K562 (cell line): ENCODE measurements at regions not wholly inside any gene's neighbourhood (a gene's known extent, or its start where the extent isn't known, plus 50 kb on each side); places are given as distances from the start of the nearest gene placed in this dataset.

Source experiments
- CBX1 ChIP-seq: sonication (generic); IDR thresholded peaks from 2 replicates; pipeline ENCODE4 v1.6.1; 2016; ENCODE audit warnings: antibody characterized with exemption, low read depth, mild to moderate bottlenecking
- CCAR2 ChIP-seq: fragments of 200-400 bp; formaldehyde crosslinking; IDR thresholded peaks from 2 replicates; pipeline ENCODE4 v1.6.1; 2017; ENCODE audit warnings: mild to moderate bottlenecking, low read depth, low read length
- DACH1 ChIP-seq: fragments of 450-650 bp; IDR thresholded peaks from 2 replicates; pipeline ENCODE4 v1.6.1; 2018; ENCODE audit not compliant: partially characterized antibody
- DIDO1 ChIP-seq: fragments of 450-650 bp; IDR thresholded peaks from 2 replicates; pipeline ENCODE4 v1.6.1; 2016; ENCODE audit warnings: low read depth, missing biosample characterization, missing genetic modification characterization
- E2F4 ChIP-seq: sonication (generic); formaldehyde crosslinking; IDR thresholded peaks from 2 replicates; pipeline ENCODE4 v1.8.0; 2022; ENCODE audit warnings: mild to moderate bottlenecking, low read depth, missing genetic modification reagents
- ELF2 ChIP-seq: fragments of 250-450 bp; sonication (Bioruptor Pico); IDR thresholded peaks from 2 replicates; pipeline ENCODE4 v1.5.0; 2021; ENCODE audit warnings: mild to moderate bottlenecking
- EP300 ChIP-seq: IDR thresholded peaks from 2 replicates; pipeline ENCODE4 v1.6.1; 2012; ENCODE audit warnings: low read length, improper control_type of control experiment
- ETV5 ChIP-seq: sonication (generic); formaldehyde crosslinking; IDR thresholded peaks from 2 replicates; pipeline ENCODE4 v1.4.0; 2020; ENCODE audit warnings: low read depth, mild to moderate bottlenecking, missing genetic modification reagents
- FOXM1 ChIP-seq, 2 experiments: fragments of 450-650 bp in 1 of 2; sonication (generic) in 1 of 2; formaldehyde crosslinking in 1 of 2; IDR thresholded peaks; 2 replicates each; pipeline versions ENCODE4 v1.6.1 to v1.9.0; 2017 to 2022; ENCODE audit warnings: low read depth in 2 of 2, mild to moderate bottlenecking in 2 of 2, missing genetic modification reagents in 1 of 2, moderate library complexity in 1 of 2
- GTF2E2 ChIP-seq: fragments of 200-800 bp; sonication (Bioruptor generic); IDR thresholded peaks from 2 replicates; pipeline ENCODE4 v1.6.1; 2016; ENCODE audit warnings: missing genetic modification characterization, missing compliant biosample characterization
- HINFP ChIP-seq: fragments of 450-650 bp; conservative IDR thresholded peaks from 2 replicates; pipeline ENCODE4 v1.6.1; 2016; ENCODE audit warnings: missing genetic modification characterization, low read depth, mild to moderate bottlenecking, control low read depth, missing compliant biosample characterization
- MCM2 ChIP-seq: fragments of 450-650 bp; IDR thresholded peaks from 2 replicates; pipeline ENCODE4 v1.6.1; 2017; ENCODE audit warnings: low read depth, mild to moderate bottlenecking
- MTA1 ChIP-seq: fragments of 450-650 bp; IDR thresholded peaks from 2 replicates; pipeline ENCODE4 v1.6.1; 2017; ENCODE audit warnings: borderline replicate concordance
- MYNN ChIP-seq, 2 experiments: sonication (generic); formaldehyde crosslinking in 1 of 2; IDR thresholded peaks; 2 replicates each; pipeline versions ENCODE4 v1.5.0 to v1.6.1; 2016 to 2020; ENCODE audit warnings: antibody characterized with exemption in 1 of 2, missing genetic modification reagents in 1 of 2
- NFXL1 ChIP-seq: fragments of 450-650 bp; formaldehyde crosslinking; IDR thresholded peaks from 2 replicates; pipeline ENCODE4 v1.4.0; 2021; ENCODE audit warnings: mild to moderate bottlenecking
- NR2C1 ChIP-seq, 2 experiments: fragments of 450-650 bp; IDR thresholded peaks; 2 replicates each; pipeline ENCODE4 v1.6.1; 2017; ENCODE audit warnings: mild to moderate bottlenecking in 2 of 2, antibody characterized with exemption in 1 of 2, inconsistent platforms in 1 of 2, missing compliant biosample characterization in 1 of 2, missing genetic modification characterization in 1 of 2
- NUFIP1 ChIP-seq: fragments of 450-650 bp; IDR thresholded peaks from 2 replicates; pipeline ENCODE4 v1.6.1; 2018; ENCODE audit not compliant: partially characterized antibody
- PRPF4 ChIP-seq: fragments of 200-400 bp; formaldehyde crosslinking; IDR thresholded peaks from one replicate; pipeline ENCODE4 v1.6.1; 2017; ENCODE audit warnings: low read length, low read depth, mild to moderate bottlenecking; ENCODE audit not compliant: insufficient read depth, poor library complexity, severe bottlenecking
- RBM17 ChIP-seq: fragments of 200-400 bp; formaldehyde crosslinking; IDR thresholded peaks from 2 replicates; pipeline ENCODE4 v1.6.1; 2017; ENCODE audit warnings: low read depth, mild to moderate bottlenecking, low read length, borderline replicate concordance
- RCOR1 ChIP-seq, 2 experiments: IDR thresholded peaks; 2 replicates each; pipeline ENCODE4 v1.6.1; 2012; ENCODE audit warnings: low read depth in 2 of 2, low read length in 2 of 2, borderline replicate concordance in 1 of 2, improper control_type of control experiment in 1 of 2
- SMAD2 ChIP-seq: fragments of 150-350 bp; IDR thresholded peaks from 2 replicates; pipeline ENCODE4 v1.6.1; 2014; ENCODE audit warnings: low read depth, mild to moderate bottlenecking, low read length
- SMARCE1 ChIP-seq: fragments of 450-650 bp; IDR thresholded peaks from 2 replicates; pipeline ENCODE4 v1.7.1; 2016; ENCODE audit warnings: mild to moderate bottlenecking
- ZBTB33 ChIP-seq: sonication (generic); formaldehyde crosslinking; IDR thresholded peaks from 2 replicates; pipeline ENCODE4 v1.8.1; 2023; ENCODE audit warnings: mild to moderate bottlenecking, missing genetic modification reagents
- ZNF263 ChIP-seq: sonication (generic); formaldehyde crosslinking; IDR thresholded peaks from 2 replicates; pipeline ENCODE4 v1.8.0; 2022; ENCODE audit warnings: mild to moderate bottlenecking, missing genetic modification reagents, borderline replicate concordance

GRCh38 chr5:135157421-135158313 lies 123.6 kb upstream of the PITX1 start (continued):
- no peak for TF ChIP-seq ZBTB33 (CRISPR knock-in tag)
- no peak for TF ChIP-seq NFXL1 (CRISPR knock-in tag)
- no peak for TF ChIP-seq E2F4
- no peak for TF ChIP-seq MYNN (IDR thresholded peaks at IDR 0.05)
- TF ChIP-seq MYNN (CRISPR knock-in tag; IDR thresholded peaks at IDR 0.05) = no peak
- TF ChIP-seq DACH1 = no peak
- no peak for TF ChIP-seq ETV5 (CRISPR knock-in tag)
- no peak for TF ChIP-seq RBM17
- TF ChIP-seq FOXM1 (IDR thresholded peaks at IDR 0.05; ENCODE audit: low read depth) = peak; percentile 31; the same call in 1 of the 2 replicates
- no peak for TF ChIP-seq FOXM1 (CRISPR knock-in tag; IDR thresholded peaks at IDR 0.05; ENCODE audit: low read depth)
- no peak for TF ChIP-seq NR2C1 (IDR thresholded peaks at IDR 0.05)
- TF ChIP-seq NR2C1 (tag; IDR thresholded peaks at IDR 0.05) = no peak
- peak; percentile 45; the same call in 1 of the 2 replicates for TF ChIP-seq MTA1
- no peak for TF ChIP-seq PRPF4
- no peak for TF ChIP-seq ELF2 (CRISPR knock-in tag)
- TF ChIP-seq CCAR2 = no peak
- TF ChIP-seq SMARCE1 = 0 out of 2 replicates have a peak, but pooled peaks have one; percentile 49
- no peak for TF ChIP-seq NUFIP1
- TF ChIP-seq SMAD2 = no peak
- TF ChIP-seq DIDO1 (tag) = no peak
- no peak for TF ChIP-seq GTF2E2 (tag)
- no peak for TF ChIP-seq MCM2
- TF ChIP-seq HINFP (tag) = no peak
- peak; percentile 49; the same call in 1 of the 2 replicates for TF ChIP-seq EP300
- TF ChIP-seq ZNF263 (CRISPR knock-in tag) = no peak
- 0 out of 2 replicates have a peak, but pooled peaks have one; percentile 75 for TF ChIP-seq CBX1
- peak; percentile 22 to 73; a peak in 3 of 4 replicates for TF ChIP-seq RCOR1 (IDR thresholded peaks at IDR 0.05; ENCODE audit: borderline replicate concordance in 1 of 2, low read depth in 2 of 2, low read length in 2 of 2)
